Nucleus accumbens (tissue), 56 donors: ENCODE measurements at regions not wholly inside any gene's neighbourhood (a gene's known extent, or its start where the extent isn't known, plus 50 kb on each side); places are given as distances from the start of the nearest gene placed in this dataset.

Experiments
- DNase-seq, 56 donors: peaks; one replicate each; lab custom pipeline; 2025; lab: John Stamatoyannopoulos, UW

DNA sequence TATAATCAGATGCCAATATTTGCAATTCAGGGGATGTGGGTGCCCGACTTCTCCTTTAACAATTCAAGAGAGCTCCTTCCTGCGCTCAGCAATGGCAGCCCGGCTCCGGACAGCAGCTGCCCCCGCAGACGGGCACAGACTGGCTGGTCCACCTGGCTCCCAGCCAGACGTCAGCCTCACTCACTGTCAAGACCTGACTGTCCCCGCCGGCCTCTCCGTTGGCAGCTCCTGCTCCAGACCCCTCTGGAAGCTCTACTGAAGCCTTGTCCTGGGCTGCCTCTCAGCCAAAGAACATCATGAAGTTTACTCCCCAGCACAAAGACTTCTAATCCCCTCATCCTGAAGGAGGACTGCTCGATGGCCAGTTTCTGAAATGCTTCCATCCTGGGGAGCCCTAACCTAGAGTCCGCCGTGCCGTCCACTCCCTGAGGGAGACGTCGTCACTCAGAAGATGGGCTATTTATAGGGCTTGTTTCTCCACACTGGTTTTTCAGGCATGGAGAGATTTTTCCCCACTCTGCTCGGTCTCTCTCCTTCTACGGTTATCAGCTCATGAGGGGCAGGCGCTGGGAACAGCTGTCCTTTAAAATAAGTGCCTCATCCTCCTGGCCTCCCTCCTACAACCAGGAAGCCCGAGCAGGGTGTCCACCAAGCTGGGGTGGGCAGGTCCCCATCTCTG, 126.2 kb downstream of the RFLNA start:
- peak in 44 of 56 donors; percentile 22 to 74 (median 46) for DNase-seq

DNA sequence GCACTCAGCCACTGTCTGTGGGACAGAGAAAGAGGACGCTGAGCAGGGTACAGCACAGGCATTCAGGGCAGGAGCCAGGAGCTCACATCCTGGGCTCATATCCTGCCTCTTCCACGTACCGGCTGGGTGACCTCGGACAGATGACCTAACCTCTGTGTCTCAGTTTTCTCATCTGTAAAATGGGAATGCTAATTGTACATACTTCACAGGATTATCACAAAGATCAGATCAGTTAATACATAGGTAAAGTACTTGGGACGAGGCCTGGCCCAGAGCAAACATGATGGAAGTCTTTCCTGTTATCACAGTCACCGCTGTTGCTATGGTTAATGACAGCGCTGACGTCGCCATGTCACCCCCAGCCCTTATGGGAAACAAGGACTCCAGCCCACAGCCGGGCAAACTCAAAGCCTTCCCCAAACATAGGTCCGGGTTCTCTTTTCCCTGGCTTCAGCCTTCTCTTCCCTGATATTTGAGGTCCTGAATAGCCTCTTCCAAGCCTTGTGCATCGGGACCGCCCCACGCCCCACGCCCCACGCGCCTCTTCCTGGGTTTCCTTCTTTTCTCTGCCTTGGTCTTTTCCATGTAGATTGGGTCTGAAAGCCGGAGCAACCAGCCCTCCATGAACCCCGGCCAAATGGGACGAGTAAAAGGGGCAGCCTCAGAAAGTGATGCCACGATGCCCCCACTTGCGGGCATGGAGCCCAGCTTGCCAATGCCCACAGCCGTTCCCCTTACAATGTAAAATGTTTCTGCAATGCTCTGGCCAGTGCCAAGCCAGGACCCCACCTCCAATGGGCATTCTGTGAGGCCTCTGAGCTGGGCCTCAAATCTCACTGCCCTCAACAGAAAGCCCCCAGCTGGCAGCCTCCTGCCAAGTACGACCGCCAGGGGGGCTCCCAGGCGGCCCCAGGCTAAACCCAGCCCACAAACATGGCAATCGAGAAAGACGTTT, 125.4 kb downstream of the RFLNA start:
- peak in 5 of 56 donors; percentile 24 to 62 (median 37) for DNase-seq

DNA sequence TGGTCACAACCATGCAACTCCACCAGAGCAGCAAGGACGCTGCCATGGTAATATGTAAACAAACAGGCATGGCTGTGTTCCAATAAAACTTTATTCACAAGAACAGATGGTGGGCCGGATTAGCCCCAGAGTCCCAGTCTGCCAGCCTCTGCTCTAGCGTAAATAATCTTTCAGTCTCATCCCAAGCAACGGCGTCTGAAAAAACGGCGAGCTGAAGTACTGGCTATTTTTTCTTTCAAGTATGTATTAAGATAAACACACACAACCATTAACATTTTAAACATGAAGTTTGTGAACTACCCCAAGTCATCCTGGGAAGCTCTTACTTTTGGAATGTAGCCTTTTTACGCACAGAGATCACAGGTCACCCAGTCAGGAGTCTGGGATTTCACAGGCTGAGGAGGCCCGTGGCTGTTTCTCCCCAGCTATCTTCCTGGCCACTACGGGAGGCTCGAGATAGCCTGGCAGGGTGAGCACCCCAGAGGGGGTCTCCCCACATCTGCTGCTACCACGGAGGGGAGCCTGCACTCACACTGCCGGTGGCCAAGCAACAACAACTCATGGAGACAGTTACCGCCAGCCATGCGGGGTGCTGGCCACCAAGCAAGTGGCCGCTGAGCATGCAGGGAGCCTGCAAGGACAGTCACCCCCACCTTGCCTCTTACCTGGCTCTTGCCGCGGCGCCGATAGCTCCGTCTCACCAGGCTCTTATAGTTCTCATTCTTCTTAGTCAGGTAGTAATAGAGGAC, 124.6 kb downstream of the RFLNA start:
- no peak for DNase-seq

DNA sequence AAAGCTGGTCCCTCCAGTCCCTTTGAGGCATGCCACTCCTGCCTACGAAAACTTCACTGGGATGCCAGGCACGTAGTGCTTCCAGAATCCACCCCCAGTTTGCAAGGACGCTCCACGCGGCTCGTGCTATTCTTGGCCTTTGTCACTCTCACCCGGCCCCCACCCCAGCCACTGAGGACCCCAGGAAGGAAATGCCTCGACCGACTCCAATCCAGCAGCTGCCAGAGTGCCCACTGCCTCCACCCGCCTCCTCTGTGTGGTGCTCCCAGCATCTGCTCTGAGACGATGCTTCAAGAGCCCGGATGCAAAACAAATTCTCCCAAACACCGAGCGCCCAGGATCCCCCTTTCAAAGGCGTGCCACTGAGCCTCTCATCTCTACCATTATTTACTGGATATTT, 123.9 kb downstream of the RFLNA start:
- DNase-seq, result no peak

DNA sequence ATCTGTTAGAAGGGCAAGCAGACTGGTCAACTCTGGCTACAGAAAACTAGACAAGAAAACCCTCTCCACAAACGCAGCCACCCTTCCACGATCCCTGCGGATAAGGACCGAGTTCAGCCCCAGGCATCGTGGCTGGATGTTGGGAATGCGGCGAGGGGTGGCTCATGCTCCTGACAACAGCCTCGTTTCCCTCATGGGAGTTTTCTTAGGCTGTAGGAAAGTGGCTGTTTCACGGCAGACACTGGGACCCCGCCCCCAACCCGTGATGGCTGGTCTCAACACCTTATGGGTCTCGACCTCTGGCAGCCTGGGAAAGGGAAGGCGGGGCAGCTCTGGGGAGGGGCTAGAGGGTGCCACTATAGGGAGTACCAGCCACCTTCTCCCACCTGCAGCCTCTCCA, 123.3 kb downstream of the RFLNA start:
- no peak for DNase-seq

DNA sequence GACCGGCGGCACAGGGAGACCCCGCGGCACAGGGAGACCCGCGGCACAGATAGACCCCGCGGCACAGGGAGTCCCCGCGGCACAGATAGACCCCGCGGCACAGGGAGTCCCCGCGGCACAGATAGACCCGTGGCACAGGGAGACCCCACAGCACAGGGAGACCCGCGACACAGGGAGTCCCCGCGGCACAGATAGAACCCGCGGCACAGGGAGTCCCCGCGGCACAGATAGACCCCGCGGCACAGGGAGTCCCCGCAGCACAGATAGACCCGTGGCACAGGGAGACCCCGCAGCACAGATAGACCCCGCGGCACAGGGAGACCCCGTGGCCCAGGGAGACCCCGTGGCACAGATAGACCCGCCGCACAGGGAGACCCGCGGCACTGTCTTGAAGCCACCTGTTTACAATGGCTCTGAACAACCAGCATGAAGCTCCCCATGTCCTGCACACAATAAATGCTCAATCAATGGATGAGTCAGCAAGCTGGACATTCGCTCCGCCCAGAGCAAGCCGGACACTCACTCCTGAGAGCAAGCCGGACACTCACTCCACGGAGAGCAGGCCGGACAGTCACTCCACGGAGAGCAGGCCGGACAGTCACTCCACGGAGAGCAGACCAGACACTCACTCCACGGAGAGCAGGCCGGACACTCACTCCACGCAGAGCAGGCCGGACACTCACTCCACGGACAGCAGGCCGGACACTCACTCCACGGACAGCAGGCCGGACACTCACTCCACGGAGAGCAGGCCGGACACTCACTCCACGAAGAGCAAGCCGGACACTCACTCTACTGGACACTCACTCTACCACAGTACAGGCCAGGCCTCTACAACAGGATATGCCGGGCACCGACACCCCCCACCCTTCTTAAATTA, 121.9 kb downstream of the RFLNA start:
- peak in 2 of 56 donors; percentile 21 to 71 for DNase-seq

DNA sequence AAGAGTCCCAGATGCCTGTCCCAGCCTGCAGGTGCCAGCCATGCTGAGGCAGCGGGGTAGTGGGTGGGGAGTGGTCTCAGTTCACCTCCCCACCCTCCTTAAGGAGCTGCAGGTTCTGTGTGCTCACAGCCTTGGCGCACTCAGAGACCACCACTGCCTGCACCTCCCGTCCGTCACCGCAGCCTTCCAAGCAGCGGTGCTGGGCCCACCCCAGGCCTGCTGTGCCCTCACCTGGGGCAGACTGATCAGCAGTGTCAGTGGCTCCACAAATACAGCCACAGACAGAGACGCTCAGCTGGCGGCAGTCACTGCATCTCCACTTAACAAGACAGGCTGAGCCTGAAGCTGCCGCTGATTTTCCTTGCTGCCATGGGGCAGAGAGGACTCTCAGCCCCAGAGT, 120.2 kb downstream of the RFLNA start:
- no peak for DNase-seq

DNA sequence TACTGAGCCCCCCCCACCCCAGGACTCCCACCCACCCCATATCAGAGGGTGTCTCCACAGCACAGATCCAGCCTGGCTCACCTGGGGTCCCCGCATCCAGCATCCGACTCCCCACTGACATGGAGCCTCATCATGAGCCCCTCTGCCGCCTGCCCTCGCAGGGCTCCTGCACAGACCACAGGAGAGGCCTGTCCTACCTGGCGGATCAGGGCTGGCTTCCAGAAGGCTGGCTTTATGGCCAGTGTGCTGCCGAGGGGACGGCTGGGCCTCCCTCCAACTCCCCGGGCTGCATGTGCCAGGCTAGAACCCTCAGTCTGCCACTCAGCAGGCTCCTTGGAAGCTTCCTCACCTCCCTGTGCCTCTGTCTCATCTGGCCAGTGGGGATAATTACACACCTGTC, 119.0 kb downstream of the RFLNA start:
- DNase-seq, result no peak

DNA sequence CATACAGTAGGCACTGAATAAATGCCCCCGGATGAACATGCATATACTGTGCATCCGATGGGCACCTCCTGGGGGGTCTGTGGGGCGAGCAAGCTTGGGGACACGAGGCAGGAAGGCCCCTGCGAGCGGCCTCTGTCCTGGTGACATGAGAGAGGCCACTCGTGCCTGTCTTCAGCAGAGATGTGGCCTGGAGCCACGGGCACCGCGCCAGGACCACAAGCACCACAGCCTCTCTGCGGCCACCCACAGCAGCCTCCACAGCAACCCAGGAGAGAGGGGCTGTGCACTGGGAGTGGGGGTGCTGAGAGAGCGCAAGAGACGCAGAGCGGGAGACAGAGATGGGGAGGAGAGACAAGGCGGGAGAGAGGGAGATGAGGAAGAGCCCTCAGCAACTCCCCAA, 118.5 kb downstream of the RFLNA start:
- DNase-seq, result peak in 46 of 56 donors; percentile 13 to 82 (median 46)

DNA sequence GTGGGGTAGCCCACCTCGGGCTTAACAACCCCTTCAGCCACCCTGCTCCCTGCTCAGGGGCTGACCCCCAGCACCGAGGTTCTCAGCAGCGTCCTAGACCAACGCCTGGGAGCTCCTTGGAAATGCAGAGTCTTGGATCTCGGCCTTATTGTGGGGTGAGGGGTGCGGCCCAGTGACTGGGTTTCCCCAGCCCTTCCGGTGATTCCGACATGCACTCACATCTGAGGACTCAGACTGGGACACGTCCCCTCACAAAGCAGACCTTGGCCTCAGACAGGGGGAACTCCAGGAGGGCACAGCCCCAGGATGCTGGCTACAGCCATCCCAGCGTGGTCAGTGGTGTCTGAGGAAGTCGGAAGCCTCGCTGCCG, 117.7 kb downstream of the RFLNA start:
- no peak for DNase-seq

DNA sequence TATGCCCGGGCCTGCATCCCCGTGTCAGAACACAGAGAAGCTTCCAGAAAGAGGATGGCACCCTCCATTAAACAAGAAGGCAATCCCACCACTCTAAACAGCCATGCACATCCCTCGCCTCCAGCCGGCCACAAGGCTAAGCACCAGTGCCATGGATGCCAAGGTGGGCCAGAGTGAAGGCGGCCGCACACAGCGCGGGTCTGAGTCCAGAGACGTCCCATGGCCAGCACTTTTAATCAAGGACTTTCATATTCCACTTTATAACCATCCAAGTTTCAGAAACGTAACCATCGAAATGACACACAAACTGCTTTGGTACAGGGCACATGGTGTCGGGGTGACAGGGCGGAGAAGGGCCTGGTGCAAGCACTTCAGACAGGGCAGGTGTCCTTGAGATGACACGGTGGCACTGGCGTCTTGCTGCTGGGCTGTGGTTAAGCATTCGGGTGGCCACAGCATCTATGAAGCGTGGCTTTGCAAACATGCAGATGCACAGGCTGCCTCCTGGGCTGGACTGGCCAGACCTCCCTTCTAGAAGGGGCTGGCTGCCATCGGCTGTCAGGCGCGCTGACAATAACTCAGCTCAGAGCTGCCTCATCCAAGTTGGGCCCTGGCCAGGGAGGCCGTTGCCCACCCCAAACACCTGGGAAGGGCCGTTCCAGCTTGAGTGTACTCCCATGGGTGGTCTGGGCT, 117.2 kb downstream of the RFLNA start:
- DNase-seq, result peak in 12 of 56 donors; percentile 12 to 55 (median 31)

DNA sequence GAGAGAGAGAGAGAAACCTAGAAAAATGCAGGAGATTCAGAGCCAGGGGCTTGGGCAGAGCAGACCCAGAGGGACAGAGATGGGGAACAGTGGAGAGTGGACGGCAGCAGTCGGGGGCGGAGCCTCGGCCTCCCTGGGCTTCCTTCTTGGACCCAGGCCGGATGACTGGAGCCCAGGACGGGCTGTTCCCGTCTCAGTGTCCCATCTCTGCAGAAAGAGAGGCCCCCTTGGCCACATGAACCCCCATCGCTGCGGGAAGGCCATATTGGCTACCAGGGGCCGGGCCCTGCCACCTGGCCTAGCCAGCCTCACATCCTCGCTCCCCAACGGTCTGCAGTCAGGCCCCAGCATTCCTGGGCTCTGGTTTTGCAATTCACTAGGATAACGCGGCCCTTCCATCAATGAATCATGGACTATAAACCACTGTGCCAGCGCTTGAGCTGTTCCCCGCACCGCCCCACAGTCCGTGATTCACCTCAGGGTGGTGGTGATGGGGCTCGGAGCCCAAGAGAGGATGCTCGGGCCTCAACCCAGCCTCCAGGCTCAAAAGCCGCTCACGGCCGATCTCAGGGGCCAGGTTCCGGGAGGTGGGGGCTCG, 116.5 kb downstream of the RFLNA start:
- DNase-seq, result peak in 1 of 56 donors; percentile 35

DNA sequence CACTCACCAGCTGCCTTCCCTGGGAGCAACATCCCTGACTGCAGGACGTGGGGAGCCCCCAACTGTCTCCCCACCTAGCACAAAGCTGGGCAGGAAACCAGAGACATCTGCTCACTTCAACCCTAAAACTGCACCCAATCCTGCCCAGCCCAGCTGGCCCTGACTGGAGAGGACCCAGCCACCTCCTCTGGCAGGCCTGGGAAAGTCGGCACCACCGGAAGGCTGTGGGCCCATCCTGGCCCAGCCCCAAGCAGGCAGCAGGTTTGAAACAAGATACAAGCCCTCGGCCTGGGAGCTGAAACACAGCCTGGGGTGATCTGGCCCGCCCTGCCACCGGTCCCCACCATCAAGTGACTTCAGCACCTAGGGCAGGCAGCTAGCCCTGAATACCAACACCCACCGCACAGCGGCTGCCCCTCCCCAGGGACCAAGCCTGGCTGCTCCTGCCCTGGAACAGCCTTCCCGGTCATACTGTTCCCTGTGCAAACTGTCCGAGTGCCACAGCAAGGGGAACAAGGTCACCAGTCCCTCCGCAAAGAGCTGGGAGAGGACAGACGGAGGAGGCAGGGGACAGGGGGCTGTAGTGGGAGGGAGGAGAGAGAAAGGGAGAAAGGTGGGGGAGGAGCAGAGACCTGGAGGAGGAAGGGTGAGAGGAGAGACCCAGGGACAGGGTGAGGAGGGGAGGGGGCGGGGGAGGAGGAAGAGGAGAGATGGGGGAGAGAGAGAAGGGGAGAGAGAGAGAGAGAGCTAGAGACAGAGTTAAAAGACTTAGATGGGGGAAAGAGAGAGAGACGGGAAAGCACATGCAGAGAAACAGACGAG, 115.7 kb downstream of the RFLNA start:
- DNase-seq, result no peak

DNA sequence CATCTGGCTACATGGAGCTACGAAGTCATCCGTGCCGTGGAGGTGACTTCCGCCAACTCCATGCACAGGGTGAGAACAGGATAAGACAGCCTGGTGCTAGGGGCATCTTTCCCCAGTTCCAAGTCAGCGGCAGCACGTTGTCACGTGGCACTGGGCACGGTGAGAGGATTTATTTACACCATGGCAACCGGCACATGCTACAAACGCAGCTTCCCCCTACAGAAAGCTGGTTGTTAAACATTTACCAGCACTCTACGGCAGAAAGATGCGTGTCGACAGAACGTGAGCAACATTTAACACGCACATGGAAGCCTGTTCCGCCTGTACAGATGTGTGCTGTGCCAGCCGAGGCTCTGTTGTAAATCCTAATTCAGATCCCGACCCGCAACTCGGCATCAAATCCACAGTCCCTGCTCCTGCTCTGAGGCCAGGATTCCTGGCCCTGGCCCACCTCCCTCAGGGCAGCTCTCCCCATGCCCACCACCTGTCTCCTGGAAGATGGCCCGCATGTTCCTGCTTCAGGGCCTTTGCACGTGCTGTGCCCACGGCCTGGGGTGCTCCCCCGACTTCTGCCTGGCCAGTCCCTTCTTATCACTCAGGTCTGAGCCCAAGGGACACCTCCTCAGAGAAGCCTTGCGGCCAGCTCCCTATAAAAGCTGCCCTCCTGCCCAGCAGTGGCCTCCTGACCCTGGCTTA, 114.1 kb downstream of the RFLNA start:
- DNase-seq, result no peak

DNA sequence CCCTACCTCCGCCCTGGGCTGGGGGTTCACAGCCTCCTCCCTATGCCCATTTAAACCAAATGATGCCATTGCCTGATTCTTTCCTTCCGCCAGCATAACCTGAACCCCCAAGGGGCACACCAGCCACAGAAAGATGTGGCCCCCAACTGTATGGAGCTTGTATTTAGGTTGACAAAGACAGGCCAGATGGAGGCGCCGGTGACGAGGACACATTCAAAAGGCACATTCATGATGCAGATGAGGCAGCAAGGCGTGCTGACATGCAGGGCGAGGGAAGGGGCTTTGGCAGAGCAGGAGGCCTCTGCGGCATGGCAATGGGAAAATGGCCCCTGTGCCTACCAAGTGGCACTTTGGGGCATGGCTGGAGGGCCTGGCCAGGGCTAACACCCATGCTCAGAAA, 112.2 kb downstream of the RFLNA start:
- DNase-seq, result peak in 11 of 56 donors; percentile 14 to 51 (median 30)

DNA sequence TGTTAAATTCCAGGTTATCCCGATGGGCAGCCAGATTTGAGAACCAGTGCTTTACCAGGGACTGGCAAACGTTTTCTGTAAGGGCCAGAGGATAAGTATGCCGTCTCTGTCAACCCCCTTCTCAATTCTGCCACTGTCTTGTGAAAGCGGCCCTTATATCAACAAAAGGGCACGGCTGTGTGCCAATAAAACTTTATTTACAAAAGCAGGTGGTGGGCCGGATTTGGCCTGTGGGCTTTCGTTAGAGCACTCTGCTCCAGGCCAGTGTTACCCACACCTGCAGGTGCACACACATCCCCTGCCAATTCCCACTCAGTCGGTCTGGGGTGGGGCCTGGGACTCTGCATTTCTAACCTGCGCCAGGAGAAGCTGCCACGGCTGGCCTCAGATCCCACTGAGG, 111.2 kb downstream of the RFLNA start:
- DNase-seq, result no peak

DNA sequence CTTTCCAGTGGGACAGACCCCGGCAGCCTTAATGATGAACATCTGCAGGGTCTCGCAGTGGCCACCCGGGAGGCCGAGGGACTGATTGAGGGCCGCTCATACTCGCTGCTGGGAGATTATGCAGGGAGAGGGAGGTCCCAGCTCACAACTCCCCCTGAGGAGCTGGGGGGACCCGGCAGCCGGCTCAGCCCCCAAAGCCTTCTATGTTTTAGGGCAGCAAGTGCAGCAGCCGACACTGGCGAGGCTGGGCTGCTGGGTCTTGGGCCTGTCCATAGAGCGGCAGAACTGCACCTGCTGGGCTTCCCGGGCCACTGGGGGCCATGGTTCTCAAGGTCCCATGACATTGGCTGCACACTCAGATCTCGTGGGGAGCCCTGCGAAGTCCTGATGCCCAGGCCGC, 110.7 kb downstream of the RFLNA start:
- DNase-seq, result no peak
